Colonic mucosa (tissue), 4 donors: ENCODE measurements at regions not wholly inside any gene's neighbourhood (a gene's known extent, or its start where the extent isn't known, plus 50 kb on each side); places are given as distances from the start of the nearest gene placed in this dataset.

Source experiments
- DNase-seq: peaks from one replicate; pipeline ENCODE4 v3.0.0-alpha.2; 2020
- H3K27ac ChIP-seq: fragments of 200-600 bp; one replicate; pipeline ENCODE4 v1.8.0; 2021
- H3K27me3 ChIP-seq: fragments of 200-600 bp; one replicate; pipeline ENCODE4 v1.8.0; 2021
- H3K36me3 ChIP-seq: fragments of 200-600 bp; one replicate; pipeline ENCODE4 v1.8.0; 2021
- H3K4me1 ChIP-seq: fragments of 200-600 bp; one replicate; pipeline ENCODE4 v1.8.0; 2021; ENCODE audit warnings: mild to moderate bottlenecking
- H3K4me3 ChIP-seq: fragments of 200-600 bp; one replicate; pipeline ENCODE4 v1.8.0; 2021
- H3K9ac ChIP-seq, 2 donors: one replicate each; pipeline ENCODE4 v1.7.0; 2013; ENCODE audit warnings: control low read depth in 2 of 2, low read depth in 2 of 2, low read length in 2 of 2
- H3K9me3 ChIP-seq: fragments of 200-600 bp; one replicate; pipeline ENCODE4 v1.8.0; 2021
- intact Hi-C: fragments of 100-400 bp; cut with DNase I; formaldehyde crosslinking; loops from one replicate; pipeline ENCODE4 v1.14.1; 2022
- TF ChIP-seq, protein P1 (sequence below): fragments of 200-600 bp; IDR thresholded peaks from one replicate; pipeline ENCODE4 v1.8.0; 2022; ENCODE audit warnings: antibody characterized with exemption, mild to moderate bottlenecking
- donor health status: healthy.
- donor health status: DM: no; HTN: no; CAD: no.
- donor health status: DM: no; HTN: no; CAD: no.

GRCh38 chr7:13794581-13794980 is 194.9 kb downstream of the ETV1 start:
- intact Hi-C loops: no loop called here
- Histone ChIP-seq H3K4me1 (no peaks in the 10 kb centered on the region), H3K9ac (no peak overlapping the region), H3K27ac (no peak overlapping the region), H3K36me3 (no peaks in the 10 kb centered on the region), H3K27me3 (no peaks in the 10 kb centered on the region), H3K4me3 (no peak overlapping the region), H3K9me3 (no peaks in the 10 kb centered on the region)
- DNase-seq: no peak
- TF ChIP-seq, protein P1, sequence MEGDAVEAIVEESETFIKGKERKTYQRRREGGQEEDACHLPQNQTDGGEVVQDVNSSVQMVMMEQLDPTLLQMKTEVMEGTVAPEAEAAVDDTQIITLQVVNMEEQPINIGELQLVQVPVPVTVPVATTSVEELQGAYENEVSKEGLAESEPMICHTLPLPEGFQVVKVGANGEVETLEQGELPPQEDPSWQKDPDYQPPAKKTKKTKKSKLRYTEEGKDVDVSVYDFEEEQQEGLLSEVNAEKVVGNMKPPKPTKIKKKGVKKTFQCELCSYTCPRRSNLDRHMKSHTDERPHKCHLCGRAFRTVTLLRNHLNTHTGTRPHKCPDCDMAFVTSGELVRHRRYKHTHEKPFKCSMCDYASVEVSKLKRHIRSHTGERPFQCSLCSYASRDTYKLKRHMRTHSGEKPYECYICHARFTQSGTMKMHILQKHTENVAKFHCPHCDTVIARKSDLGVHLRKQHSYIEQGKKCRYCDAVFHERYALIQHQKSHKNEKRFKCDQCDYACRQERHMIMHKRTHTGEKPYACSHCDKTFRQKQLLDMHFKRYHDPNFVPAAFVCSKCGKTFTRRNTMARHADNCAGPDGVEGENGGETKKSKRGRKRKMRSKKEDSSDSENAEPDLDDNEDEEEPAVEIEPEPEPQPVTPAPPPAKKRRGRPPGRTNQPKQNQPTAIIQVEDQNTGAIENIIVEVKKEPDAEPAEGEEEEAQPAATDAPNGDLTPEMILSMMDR: no peak

- DNase-seq: no peak
- no peaks in the 10 kb centered on the region for H3K36me3 ChIP-seq
- H3K4me1 ChIP-seq: no peaks in the 10 kb centered on the region
- TF ChIP-seq, protein P1: no peak
- H3K27ac ChIP-seq: no peak overlapping the region
- intact Hi-C loops: no loop called here
- no peak overlapping the region for H3K4me3 ChIP-seq
- no peaks in the 10 kb centered on the region for H3K27me3 ChIP-seq
- H3K9ac ChIP-seq: no peak overlapping the region
- no peaks in the 10 kb centered on the region for H3K9me3 ChIP-seq
These were observed 191.9 kb downstream of the ETV1 start for GRCh38 chr7:13797545-13797944.

GRCh38 chr7:13800694-13801448 is 188.6 kb downstream of the ETV1 start:
- DNase-seq: no peak
- Histone ChIP-seq H3K27ac (no peak overlapping the region), H3K9me3 (no peaks in the 10 kb centered on the region), H3K9ac (no peak overlapping the region), H3K27me3 (no peaks in the 10 kb centered on the region), H3K4me3 (no peak overlapping the region), H3K4me1 (no peaks in the 10 kb centered on the region), H3K36me3 (no peaks in the 10 kb centered on the region)
- intact Hi-C loops: no loop called here
- TF ChIP-seq, protein P1: no peak

DNA sequence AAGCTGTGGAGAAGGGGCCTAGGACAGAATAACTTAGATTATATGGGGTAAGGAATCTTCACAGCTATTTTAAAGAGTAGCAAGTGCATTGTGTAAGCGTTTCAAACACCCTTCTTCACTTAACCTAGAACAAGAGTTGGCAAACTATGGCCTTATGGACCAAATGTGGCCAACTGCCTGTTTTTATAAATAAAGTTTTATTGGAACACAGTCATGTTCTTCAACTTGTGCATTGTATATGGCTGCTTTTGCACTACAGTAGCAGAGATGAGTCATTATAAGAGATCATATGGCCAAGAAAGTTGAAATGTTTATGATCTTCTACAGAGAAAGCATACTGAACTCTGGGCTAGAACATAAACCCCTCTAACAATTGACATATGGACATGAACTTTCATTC is 187.8 kb downstream of the ETV1 start:
- Histone ChIP-seq H3K4me3 (no peak overlapping the region), H3K4me1 (no peaks in the 10 kb centered on the region), H3K27me3 (no peaks in the 10 kb centered on the region), H3K9me3 (no peaks in the 10 kb centered on the region), H3K36me3 (no peaks in the 10 kb centered on the region), H3K27ac (no peak overlapping the region), H3K9ac (no peak overlapping the region)
- TF ChIP-seq, protein P1: no peak
- no peak for DNase-seq
- intact Hi-C loops: no loop called here

GRCh38 chr7:13802651-13803050 is 186.8 kb downstream of the ETV1 start:
- H3K9ac ChIP-seq: no peak overlapping the region
- H3K27me3 ChIP-seq: no peaks in the 10 kb centered on the region
- intact Hi-C loops: no loop called here
- H3K4me3 ChIP-seq: no peak overlapping the region
- no peaks in the 10 kb centered on the region for H3K4me1 ChIP-seq
- no peak for DNase-seq
- no peak overlapping the region for H3K27ac ChIP-seq
- H3K36me3 ChIP-seq: no peaks in the 10 kb centered on the region
- TF ChIP-seq, protein P1: no peak
- no peaks in the 10 kb centered on the region for H3K9me3 ChIP-seq
